HT1080 (cell line): ENCODE measurements at regions not wholly inside any gene's neighbourhood (a gene's known extent, or its start where the extent isn't known, plus 50 kb on each side); places are given as distances from the start of the nearest gene placed in this dataset.
"Not testable (repeated sequence)": the region's sequence is repeated elsewhere in the genome, so short reads cannot be mapped to it uniquely, and the experiment has no call there.

ENCODE experiments used
- DNase-seq: peaks from one replicate; pipeline ENCODE4 v3.0.0-alpha.2; 2015; ENCODE audit warnings: low read depth

DNA sequence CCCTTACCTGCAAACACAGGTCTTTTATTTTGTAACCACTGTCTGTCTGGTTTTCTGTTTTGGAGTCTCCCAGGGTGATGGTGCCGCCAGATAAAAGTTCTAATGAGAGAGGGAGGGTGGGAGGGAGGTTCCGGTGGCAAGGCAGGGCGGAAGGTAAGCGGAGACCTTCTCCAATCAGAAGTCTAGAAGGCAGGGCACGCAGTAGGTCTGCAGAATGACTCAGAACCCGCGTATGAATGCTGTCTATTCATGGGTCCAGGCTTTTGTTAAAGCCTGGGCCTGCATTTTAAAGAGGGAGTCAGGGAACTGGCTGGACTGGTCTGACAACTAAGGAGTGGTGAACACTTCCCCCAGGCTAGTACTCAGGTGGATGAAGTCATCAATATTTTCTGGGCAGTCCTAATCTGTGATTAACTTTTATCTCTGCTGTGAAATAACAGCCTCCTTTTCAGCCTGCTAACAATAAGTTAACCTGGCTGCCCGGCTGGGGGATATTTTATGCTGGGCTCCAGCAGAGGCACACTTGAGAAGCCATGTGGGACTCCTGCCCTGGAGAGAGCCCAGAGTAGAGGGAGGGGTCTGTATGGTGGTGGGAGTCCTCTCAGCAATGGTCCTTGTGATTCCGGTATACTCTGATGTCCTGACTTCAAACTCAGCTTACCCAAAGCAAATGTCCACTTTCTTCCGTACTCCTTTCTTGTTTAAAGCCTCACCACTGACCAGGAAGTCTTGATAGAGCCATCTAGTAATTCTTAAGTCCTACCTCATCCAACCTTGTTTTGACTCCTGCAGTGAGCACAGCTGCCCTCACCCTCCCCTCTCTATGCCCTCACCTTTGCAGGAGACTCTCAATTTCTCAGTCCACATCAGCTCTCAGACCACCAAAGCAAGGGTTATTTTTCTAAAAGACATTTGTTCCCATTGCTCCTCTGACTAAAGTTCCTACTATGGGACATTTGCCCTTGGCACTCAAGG is 85.3 kb upstream of the PLGLB2 start:
- not testable (repeated sequence) for DNase-seq

DNA sequence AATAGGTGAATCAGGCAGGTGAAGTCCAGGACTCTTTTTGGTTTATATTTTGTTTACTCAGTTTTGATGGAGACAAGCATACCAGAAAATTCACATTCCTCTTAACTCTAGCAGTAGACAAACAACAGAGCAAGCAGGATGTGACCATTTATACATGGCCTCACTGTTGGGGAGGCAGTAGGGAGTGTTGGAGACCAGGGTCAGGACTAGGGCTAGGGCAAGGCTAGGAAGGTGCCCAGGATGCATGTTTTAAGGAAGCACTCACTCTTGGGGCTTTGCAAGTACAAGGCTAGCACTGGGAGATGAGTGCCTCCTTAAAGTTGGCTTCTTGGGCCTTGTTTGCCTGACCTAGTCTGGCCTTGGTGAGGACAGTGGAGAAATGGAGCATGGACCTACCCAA is 84.5 kb upstream of the PLGLB2 start:
- DNase-seq: not testable (repeated sequence)

- DNase-seq: not testable (repeated sequence)
Observed at GRCh38 chr2:87667027-87667426, 80.9 kb upstream of the PLGLB2 start.

- not testable (repeated sequence) for DNase-seq
Observed at GRCh38 chr2:87668361-87668760, 79.5 kb upstream of the PLGLB2 start.

- DNase-seq: not testable (repeated sequence)
Observed at GRCh38 chr2:87669633-87670231, 78.2 kb upstream of the PLGLB2 start.

DNA sequence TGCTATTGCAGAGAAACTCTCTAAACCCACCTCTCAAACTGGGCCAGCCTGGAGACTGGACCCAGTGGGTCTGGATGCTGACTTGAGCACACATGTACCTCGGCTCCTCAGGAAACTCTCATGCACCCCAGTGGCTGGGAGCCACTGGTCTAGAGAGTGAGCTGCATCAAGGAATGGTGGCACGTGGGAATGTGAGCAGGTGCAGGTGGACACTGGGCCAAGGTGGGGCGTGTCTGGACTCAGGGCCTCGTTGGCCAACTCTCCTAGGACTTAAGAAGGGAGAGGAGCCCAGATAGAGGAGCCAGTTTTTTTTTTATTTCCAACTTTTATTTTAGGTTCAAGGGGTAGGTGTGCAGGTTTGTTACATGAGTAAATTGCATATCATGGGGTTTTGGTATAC is 75.5 kb upstream of the PLGLB2 start:
- not testable (repeated sequence) for DNase-seq

- not testable (repeated sequence) for DNase-seq
Observed at GRCh38 chr2:87674729-87675128, 73.2 kb upstream of the PLGLB2 start.

GRCh38 chr2:87675487-87675886 is 72.4 kb upstream of the PLGLB2 start:
- not testable (repeated sequence) for DNase-seq

GRCh38 chr2:87677421-87677923 is 70.4 kb upstream of the PLGLB2 start:
- DNase-seq: not testable (repeated sequence)

DNA sequence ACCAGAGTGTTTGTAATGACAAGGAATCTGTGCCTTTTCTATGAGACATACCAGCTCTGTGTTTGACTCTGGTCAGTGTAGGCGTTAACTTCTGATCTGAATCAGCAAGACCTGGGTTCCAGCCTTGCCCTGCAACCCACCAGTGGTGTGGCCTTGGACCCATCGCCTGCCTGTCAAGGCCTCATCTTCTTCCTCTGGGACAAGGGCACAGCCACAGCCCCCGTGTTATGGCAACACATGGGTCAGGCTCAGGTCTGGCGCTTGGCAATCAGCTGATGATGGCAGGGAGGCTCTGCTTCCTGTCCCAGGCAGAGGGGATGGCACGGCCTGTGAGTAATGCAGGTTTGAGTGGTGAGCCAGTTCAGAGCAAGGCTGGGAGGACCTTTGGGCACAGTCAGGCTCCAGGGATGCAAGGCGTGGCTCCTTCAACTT is 69.1 kb upstream of the PLGLB2 start:
- DNase-seq: not testable (repeated sequence)

- not testable (repeated sequence) for DNase-seq
Observed at GRCh38 chr2:87679950-87680349, 67.9 kb upstream of the PLGLB2 start.

- DNase-seq: not testable (repeated sequence)
Observed at GRCh38 chr2:87680691-87681090, 67.2 kb upstream of the PLGLB2 start.

- DNase-seq: not testable (repeated sequence)
Observed at GRCh38 chr2:87683451-87683850, 64.4 kb upstream of the PLGLB2 start.

- DNase-seq: not testable (repeated sequence)
Observed at GRCh38 chr2:87683961-87684360, 63.9 kb upstream of the PLGLB2 start.

- DNase-seq: not testable (repeated sequence)
Observed at GRCh38 chr2:87685558-87685957, 62.3 kb upstream of the PLGLB2 start.

- DNase-seq: not testable (repeated sequence)
Observed at GRCh38 chr2:87686873-87687549, 60.9 kb upstream of the PLGLB2 start.

- DNase-seq: not testable (repeated sequence)
Observed at GRCh38 chr2:87687550-87688270, 60.2 kb upstream of the PLGLB2 start.

GRCh38 chr2:87691899-87692592 is 55.8 kb upstream of the PLGLB2 start:
- not testable (repeated sequence) for DNase-seq

GRCh38 chr2:87692914-87693313 is 55.0 kb upstream of the PLGLB2 start:
- not testable (repeated sequence) for DNase-seq

- not testable (repeated sequence) for DNase-seq
Observed at GRCh38 chr2:87693882-87694281, 54.0 kb upstream of the PLGLB2 start.
